ENCODE measurements at regions not wholly inside any gene's neighbourhood (a gene's known extent, or its start where the extent isn't known, plus 50 kb on each side); places are given as distances from the start of the nearest gene placed in this dataset.

- Histone ChIP-seq H3K79me2 (ENCODE audit: low read length) (no peaks in the 10 kb centered on the region), H3K4me3 (ENCODE audit: low read length) (no peak overlapping the region), H3K36me3 (replicated peaks; ENCODE audit: low read depth, low read length) (no peaks in the 10 kb centered on the region), H3K4me1 (ENCODE audit: low read length) (no peaks in the 10 kb centered on the region), H3K27me3 (ENCODE audit: low read depth, low read length) (no peaks in the 10 kb centered on the region), H3K4me2 (ENCODE audit: low read length) (no peak overlapping the region), H3K9me3 (ENCODE audit: insufficient read depth, low read length) (no peaks in the 10 kb centered on the region), H3K27ac (ENCODE audit: low read length) (no peak overlapping the region), H2AFZ (ENCODE audit: low read depth, low read length) (no peak overlapping the region), H4K20me1 (ENCODE audit: insufficient read depth, low read length) (no peaks in the 10 kb centered on the region), H3K9ac (ENCODE audit: low read length) (no peak overlapping the region)
- TF ChIP-seq EZH2phosphoT487 (IDR thresholded peaks at IDR 0.05; ENCODE audit: low read depth) (no peak), CTCF (IDR thresholded peaks at IDR 0.05; ENCODE audit: low read depth, low read length) (no peak)
Observed at GRCh38 chr14:44742202-44742601, 219.5 kb downstream of the KLHL28 start.

- no peaks in the 10 kb centered on the region for H3K9me3 ChIP-seq (ENCODE audit: insufficient read depth, low read length)
- H3K4me1 ChIP-seq (ENCODE audit: low read length), result no peaks in the 10 kb centered on the region
- no peak overlapping the region for H3K27ac ChIP-seq (ENCODE audit: low read length)
- no peak overlapping the region for H3K9ac ChIP-seq (ENCODE audit: low read length)
- H2AFZ ChIP-seq (ENCODE audit: low read depth, low read length), result no peak overlapping the region
- no peak overlapping the region for H3K4me3 ChIP-seq (ENCODE audit: low read length)
- no peaks in the 10 kb centered on the region for H3K27me3 ChIP-seq (ENCODE audit: low read depth, low read length)
- H3K36me3 ChIP-seq (replicated peaks; ENCODE audit: low read depth, low read length), result no peaks in the 10 kb centered on the region
- no peaks in the 10 kb centered on the region for H4K20me1 ChIP-seq (ENCODE audit: insufficient read depth, low read length)
- no peak overlapping the region for H3K4me2 ChIP-seq (ENCODE audit: low read length)
- TF ChIP-seq EZH2phosphoT487 (IDR thresholded peaks at IDR 0.05; ENCODE audit: low read depth), result no peak
- no peak for TF ChIP-seq CTCF (IDR thresholded peaks at IDR 0.05; ENCODE audit: low read depth, low read length)
- H3K79me2 ChIP-seq (ENCODE audit: low read length), result no peaks in the 10 kb centered on the region
Observed at GRCh38 chr14:44741431-44741830, 220.3 kb downstream of the KLHL28 start.

- Histone ChIP-seq H3K36me3 (replicated peaks; ENCODE audit: low read depth, low read length) (no peaks in the 10 kb centered on the region), H3K9ac (ENCODE audit: low read length) (no peak overlapping the region), H4K20me1 (ENCODE audit: insufficient read depth, low read length) (no peaks in the 10 kb centered on the region), H3K27ac (ENCODE audit: low read length) (no peak overlapping the region), H3K4me1 (ENCODE audit: low read length) (no peaks in the 10 kb centered on the region), H3K79me2 (ENCODE audit: low read length) (no peaks in the 10 kb centered on the region), H2AFZ (ENCODE audit: low read depth, low read length) (no peak overlapping the region), H3K4me3 (ENCODE audit: low read length) (no peak overlapping the region), H3K27me3 (ENCODE audit: low read depth, low read length) (no peaks in the 10 kb centered on the region), H3K9me3 (ENCODE audit: insufficient read depth, low read length) (no peaks in the 10 kb centered on the region), H3K4me2 (ENCODE audit: low read length) (no peak overlapping the region)
- TF ChIP-seq EZH2phosphoT487 (IDR thresholded peaks at IDR 0.05; ENCODE audit: low read depth) (no peak), CTCF (IDR thresholded peaks at IDR 0.05; ENCODE audit: low read depth, low read length) (no peak)
Observed at GRCh38 chr14:44736326-44736725, 225.4 kb downstream of the KLHL28 start.

- Histone ChIP-seq H3K36me3 (replicated peaks; ENCODE audit: low read depth, low read length) (no peaks in the 10 kb centered on the region), H3K4me3 (ENCODE audit: low read length) (no peak overlapping the region), H2AFZ (ENCODE audit: low read depth, low read length) (no peak overlapping the region), H3K9me3 (ENCODE audit: insufficient read depth, low read length) (no peaks in the 10 kb centered on the region), H3K27me3 (ENCODE audit: low read depth, low read length) (no peaks in the 10 kb centered on the region), H3K79me2 (ENCODE audit: low read length) (no peaks in the 10 kb centered on the region), H3K4me1 (ENCODE audit: low read length) (no peaks in the 10 kb centered on the region), H3K27ac (ENCODE audit: low read length) (no peak overlapping the region), H3K4me2 (ENCODE audit: low read length) (no peak overlapping the region), H4K20me1 (ENCODE audit: insufficient read depth, low read length) (no peaks in the 10 kb centered on the region), H3K9ac (ENCODE audit: low read length) (no peak overlapping the region)
- TF ChIP-seq CTCF (IDR thresholded peaks at IDR 0.05; ENCODE audit: low read depth, low read length), result no peak
- no peak for TF ChIP-seq EZH2phosphoT487 (IDR thresholded peaks at IDR 0.05; ENCODE audit: low read depth)
Observed at GRCh38 chr14:44732144-44732543, 225.1 kb upstream of the FSCB start.
